ENCODE measurements at regions not wholly inside any gene's neighbourhood (a gene's known extent, or its start where the extent isn't known, plus 50 kb on each side); places are given as distances from the start of the nearest gene placed in this dataset.

GRCh38 chr2:120539937-120540718 is 194.2 kb downstream of the INHBB start (continued):
- TF ChIP-seq ZNF383 (CRISPR knock-in tag; IDR thresholded peaks at IDR 0.05; ENCODE audit: borderline replicate concordance) (no peak), HNRNPL (IDR thresholded peaks at IDR 0.05; ENCODE audit: low read depth, low read length) (no peak; the same call in 1 of the 2 replicates), SMAD3 (CRISPR knock-in tag; IDR thresholded peaks at IDR 0.05) (no peak), STAT5B (CRISPR knock-in tag; IDR thresholded peaks at IDR 0.05) (no peak), GATAD1 (CRISPR knock-in tag; IDR thresholded peaks at IDR 0.05) (no peak; the same call in 1 of the 2 replicates), ZNF878 (CRISPR knock-in tag; IDR thresholded peaks at IDR 0.05) (no peak; the same call in 1 of the 2 replicates), ZNF790 (CRISPR knock-in tag; IDR thresholded peaks at IDR 0.05; ENCODE audit: borderline replicate concordance) (peak; percentile 54), ZNF710 (CRISPR knock-in tag; IDR thresholded peaks at IDR 0.05; ENCODE audit: borderline replicate concordance) (peak; percentile 64; the same call in 1 of the 2 replicates), CREB1 (IDR thresholded peaks at IDR 0.05) (no peak; the same call in 1 of the 2 replicates), CREB1 (CRISPR knock-in tag; IDR thresholded peaks at IDR 0.05) (no peak), PRMT3 (CRISPR knock-in tag; IDR thresholded peaks at IDR 0.05; ENCODE audit: borderline replicate concordance, low read depth) (no peak), TSC22D2 (CRISPR knock-in tag; IDR thresholded peaks at IDR 0.05; ENCODE audit: borderline replicate concordance) (no peak), ELF1 (CRISPR knock-in tag; IDR thresholded peaks at IDR 0.05) (no peak; the same call in 1 of the 2 replicates), ZNF691 (CRISPR knock-in tag; IDR thresholded peaks at IDR 0.05; ENCODE audit: borderline replicate concordance, low read depth) (peak; percentile 42), ZBTB14 (CRISPR knock-in tag; IDR thresholded peaks at IDR 0.05) (no peak; the same call in 1 of the 2 replicates), ZNF775 (CRISPR knock-in tag; IDR thresholded peaks at IDR 0.05; ENCODE audit: borderline replicate concordance) (no peak), RFX3 (CRISPR knock-in tag; IDR thresholded peaks at IDR 0.05) (no peak), ZZZ3 (CRISPR knock-in tag; IDR thresholded peaks at IDR 0.05; ENCODE audit: borderline replicate concordance) (no peak; the same call in 1 of the 2 replicates), ZKSCAN8 (CRISPR knock-in tag; IDR thresholded peaks at IDR 0.05; ENCODE audit: borderline replicate concordance) (0 out of 2 replicates have a peak, but pooled peaks have one; percentile 51), RARA (CRISPR knock-in tag; IDR thresholded peaks at IDR 0.05) (peak; percentile 57), WIZ (CRISPR knock-in tag; IDR thresholded peaks at IDR 0.05) (0 out of 2 replicates have a peak, but pooled peaks have one; percentile 1), CTCF (CRISPR knock-in tag; IDR thresholded peaks at IDR 0.05) (0 out of 2 replicates have a peak, but pooled peaks have one; percentile 20), KAT7 (CRISPR knock-in tag; IDR thresholded peaks at IDR 0.05; ENCODE audit: borderline replicate concordance) (no peak), ASH2L (IDR thresholded peaks at IDR 0.05; ENCODE audit: insufficient read length, low read depth, low read length) (no peak), NFATC3 (CRISPR knock-in tag; IDR thresholded peaks at IDR 0.05) (no peak)
